ENCODE measurements at regions not wholly inside any gene's neighbourhood (a gene's known extent, or its start where the extent isn't known, plus 50 kb on each side); places are given as distances from the start of the nearest gene placed in this dataset.

DNA sequence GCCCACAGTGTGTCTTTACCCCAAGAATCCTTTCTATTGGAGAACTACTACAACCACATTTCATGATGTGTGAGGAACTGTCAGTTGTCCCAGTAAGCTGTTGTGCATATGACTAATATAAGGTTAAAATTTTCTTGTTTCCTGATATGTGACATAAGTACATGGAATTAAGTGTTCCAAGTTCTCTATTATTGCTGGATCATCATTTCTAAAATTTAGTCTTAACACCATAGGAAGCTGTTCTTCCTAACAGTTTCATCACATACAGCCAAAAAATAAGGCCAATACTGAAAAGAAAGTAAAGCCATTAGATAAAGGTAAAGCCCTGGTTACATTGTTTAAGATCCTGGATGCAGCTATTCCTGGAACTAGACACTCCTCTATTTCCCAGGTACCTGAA lies 620.9 kb upstream of the CDH8 start:
- TF ChIP-seq, protein P1, sequence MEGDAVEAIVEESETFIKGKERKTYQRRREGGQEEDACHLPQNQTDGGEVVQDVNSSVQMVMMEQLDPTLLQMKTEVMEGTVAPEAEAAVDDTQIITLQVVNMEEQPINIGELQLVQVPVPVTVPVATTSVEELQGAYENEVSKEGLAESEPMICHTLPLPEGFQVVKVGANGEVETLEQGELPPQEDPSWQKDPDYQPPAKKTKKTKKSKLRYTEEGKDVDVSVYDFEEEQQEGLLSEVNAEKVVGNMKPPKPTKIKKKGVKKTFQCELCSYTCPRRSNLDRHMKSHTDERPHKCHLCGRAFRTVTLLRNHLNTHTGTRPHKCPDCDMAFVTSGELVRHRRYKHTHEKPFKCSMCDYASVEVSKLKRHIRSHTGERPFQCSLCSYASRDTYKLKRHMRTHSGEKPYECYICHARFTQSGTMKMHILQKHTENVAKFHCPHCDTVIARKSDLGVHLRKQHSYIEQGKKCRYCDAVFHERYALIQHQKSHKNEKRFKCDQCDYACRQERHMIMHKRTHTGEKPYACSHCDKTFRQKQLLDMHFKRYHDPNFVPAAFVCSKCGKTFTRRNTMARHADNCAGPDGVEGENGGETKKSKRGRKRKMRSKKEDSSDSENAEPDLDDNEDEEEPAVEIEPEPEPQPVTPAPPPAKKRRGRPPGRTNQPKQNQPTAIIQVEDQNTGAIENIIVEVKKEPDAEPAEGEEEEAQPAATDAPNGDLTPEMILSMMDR (IDR thresholded peaks at IDR 0.05), result no peak
- Histone ChIP-seq H3K4me3 (ENCODE audit: low read length) (no peak overlapping the region), H3K27me3 (ENCODE audit: control insufficient read depth in 1 of 2, insufficient read depth in 2 of 2, low read length in 2 of 2) (no peaks in the 10 kb centered on the region), H3K9me3 (ENCODE audit: control insufficient read depth in 1 of 2, insufficient read depth in 1 of 2, low read length in 2 of 2) (peaks cover 9 to 18% of the 10 kb centered on the region in 2 experiments), H3K4me1 (ENCODE audit: insufficient read depth, low read length) (no peaks in the 10 kb centered on the region), H3K36me3 (ENCODE audit: insufficient read depth, low read length) (no peaks in the 10 kb centered on the region), H3K27ac (ENCODE audit: low read depth in 1 of 2, low read length in 2 of 2) (no peak overlapping the region)
- Mint-ChIP-seq H3K4me3 (no peak overlapping the region), H3K27me3 (no peaks in the 10 kb centered on the region), H3K27ac (no peak overlapping the region), H3K9me3 (peaks cover 11% of the 10 kb centered on the region), H3K36me3 (ENCODE audit: low read depth) (no peaks in the 10 kb centered on the region), H3K4me1 (ENCODE audit: low read depth) (no peaks in the 10 kb centered on the region)
- DNase-seq (no peak), ATAC-seq (ENCODE audit: poor library complexity) (no peak)
- POLR2A ChIA-PET, result interaction anchor here (0.6 kb wide), 1 partner anchor 1264 kb away, joined by 3 read pairs; no protein-coding TSS in a partner anchor
- CTCF ChIA-PET, result no interaction called here
- intact Hi-C loops (cut with DNase I, micrococcal nuclease), result no loop called here

DNA sequence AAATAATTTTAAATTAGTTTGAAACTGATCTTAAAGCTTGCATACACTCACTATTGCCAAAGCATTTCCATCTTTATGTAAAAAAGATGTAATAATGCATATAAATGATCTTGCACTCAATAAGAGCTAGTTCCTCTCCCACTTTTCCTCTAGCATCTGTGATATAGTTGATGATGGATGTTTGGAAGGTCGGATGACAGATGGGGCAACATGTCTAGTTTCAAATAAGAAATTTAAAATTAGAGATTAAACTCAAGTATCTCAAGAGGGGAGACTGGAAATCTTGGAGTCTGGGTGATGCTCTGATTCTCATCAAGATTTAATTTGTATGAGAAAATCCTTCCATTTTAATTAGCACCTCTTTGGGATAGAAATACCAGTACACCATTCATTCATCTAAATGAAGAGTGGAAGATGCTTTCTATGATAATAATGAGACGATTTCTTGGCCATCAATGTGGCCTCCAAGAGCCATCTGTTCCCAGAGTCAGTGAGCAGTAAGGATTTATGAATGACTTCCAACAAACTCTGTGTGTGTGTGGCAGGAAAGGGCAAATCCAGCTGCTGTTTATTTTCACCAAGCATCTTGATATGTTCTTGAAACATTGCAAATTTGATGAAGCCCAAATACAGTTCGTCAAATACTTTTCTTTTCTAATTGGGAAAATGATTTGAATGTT lies 616.3 kb upstream of the CDH8 start:
- no peak overlapping the region for H3K4me3 Mint-ChIP-seq
- Histone ChIP-seq H3K27me3 (ENCODE audit: control insufficient read depth in 1 of 2, insufficient read depth in 2 of 2, low read length in 2 of 2) (no peaks in the 10 kb centered on the region), H3K9me3 (ENCODE audit: control insufficient read depth in 1 of 2, insufficient read depth in 1 of 2, low read length in 2 of 2) (peaks cover 0 to 17% of the 10 kb centered on the region in 2 experiments), H3K27ac (ENCODE audit: low read depth in 1 of 2, low read length in 2 of 2) (no peak overlapping the region), H3K36me3 (ENCODE audit: insufficient read depth, low read length) (no peaks in the 10 kb centered on the region), H3K4me3 (ENCODE audit: low read length) (no peak overlapping the region), H3K4me1 (ENCODE audit: insufficient read depth, low read length) (no peaks in the 10 kb centered on the region)
- no peaks in the 10 kb centered on the region for H3K36me3 Mint-ChIP-seq (ENCODE audit: low read depth)
- no peaks in the 10 kb centered on the region for H3K4me1 Mint-ChIP-seq (ENCODE audit: low read depth)
- DNase-seq (no peak), ATAC-seq (ENCODE audit: poor library complexity) (no peak)
- intact Hi-C loops (cut with DNase I, micrococcal nuclease), result no loop called here
- POLR2A ChIA-PET, result no interaction called here
- no peaks in the 10 kb centered on the region for H3K27me3 Mint-ChIP-seq
- TF ChIP-seq, protein P1 (IDR thresholded peaks at IDR 0.05), result no peak
- CTCF ChIA-PET, result no interaction called here
- H3K9me3 Mint-ChIP-seq, result peaks cover 22% of the 10 kb centered on the region
- H3K27ac Mint-ChIP-seq, result no peak overlapping the region

DNA sequence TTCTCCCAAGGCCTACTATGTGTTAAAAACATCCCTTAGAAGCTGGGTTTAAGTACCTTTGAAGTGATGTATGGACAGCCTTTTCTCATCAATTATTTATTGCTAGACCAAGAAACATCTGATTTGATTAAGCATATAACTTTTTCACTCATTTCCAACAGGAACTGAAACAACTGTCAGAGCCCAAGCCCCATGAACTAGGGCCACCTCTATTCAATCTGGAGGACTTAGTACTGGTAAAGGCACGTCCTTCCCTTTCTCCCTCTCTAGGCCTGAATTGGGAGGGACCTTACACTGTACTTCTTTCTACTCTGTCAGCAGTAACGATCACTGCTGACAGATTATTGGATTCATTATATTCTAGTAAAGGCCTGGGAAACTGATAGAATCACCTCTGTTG lies 612.0 kb upstream of the CDH8 start:
- no peaks in the 10 kb centered on the region for H3K4me1 Mint-ChIP-seq (ENCODE audit: low read depth)
- peaks cover 4 to 13% of the 10 kb centered on the region in 2 experiments for H3K9me3 ChIP-seq (ENCODE audit: control insufficient read depth in 1 of 2, insufficient read depth in 1 of 2, low read length in 2 of 2)
- TF ChIP-seq, protein P1 (IDR thresholded peaks at IDR 0.05), result no peak
- no peak overlapping the region for H3K4me3 Mint-ChIP-seq
- ATAC-seq (ENCODE audit: poor library complexity) (no peak), DNase-seq (no peak)
- no peaks in the 10 kb centered on the region for H3K4me1 ChIP-seq (ENCODE audit: insufficient read depth, low read length)
- intact Hi-C loops (cut with DNase I, micrococcal nuclease), result no loop called here
- H3K36me3 ChIP-seq (ENCODE audit: insufficient read depth, low read length), result no peaks in the 10 kb centered on the region
- no peaks in the 10 kb centered on the region for H3K27me3 Mint-ChIP-seq
- no peak overlapping the region for H3K4me3 ChIP-seq (ENCODE audit: low read length)
- no peak overlapping the region for H3K27ac ChIP-seq (ENCODE audit: low read depth in 1 of 2, low read length in 2 of 2)
- ChIA-PET CTCF (no interaction called here), POLR2A (no interaction called here)
- no peaks in the 10 kb centered on the region for H3K36me3 Mint-ChIP-seq (ENCODE audit: low read depth)
- H3K9me3 Mint-ChIP-seq, result peaks cover 23% of the 10 kb centered on the region
- no peaks in the 10 kb centered on the region for H3K27me3 ChIP-seq (ENCODE audit: control insufficient read depth in 1 of 2, insufficient read depth in 2 of 2, low read length in 2 of 2)
- no peak overlapping the region for H3K27ac Mint-ChIP-seq

All from CD4-positive, alpha-beta T cell (primary cell).